RWPE2 (cell line): ENCODE measurements at regions not wholly inside any gene's neighbourhood (a gene's known extent, or its start where the extent isn't known, plus 50 kb on each side); places are given as distances from the start of the nearest gene placed in this dataset.

ENCODE experiments used
- ATAC-seq: fragments of 200-7000 bp; cut with Tn5 transposase; 3 replicates; pipeline ENCODE4 v1.9.1; 2021; ENCODE audit warnings: low read depth
- DNase-seq: peaks from one replicate; pipeline ENCODE4 v3.0.0-alpha.2; 2020; ENCODE audit warnings: low spot score
- H3K27ac ChIP-seq: fragments of 450-650 bp; 2 replicates; pipeline ENCODE4 v1.5.1; 2017; ENCODE audit warnings: mild to moderate bottlenecking; ENCODE audit not compliant: poor library complexity, severe bottlenecking
- H3K27me3 ChIP-seq: fragments of 250-450 bp; sonication (Bioruptor Pico); 2 replicates; pipeline ENCODE4 v1.5.1; 2021; ENCODE audit warnings: mild to moderate bottlenecking, moderate library complexity; ENCODE audit not compliant: insufficient read depth, poor library complexity, severe bottlenecking
- H3K36me3 ChIP-seq: fragments of 250-450 bp; sonication (Bioruptor Pico); 2 replicates; pipeline ENCODE4 v1.5.1; 2020; ENCODE audit warnings: low read depth, mild to moderate bottlenecking, moderate library complexity
- H3K4me1 ChIP-seq: fragments of 250-450 bp; sonication (Bioruptor Pico); 2 replicates; pipeline ENCODE4 v1.5.1; 2021; ENCODE audit warnings: mild to moderate bottlenecking, moderate library complexity; ENCODE audit not compliant: insufficient read depth, poor library complexity, severe bottlenecking
- H3K4me3 ChIP-seq: fragments of 250-450 bp; sonication (Bioruptor Pico); 2 replicates; pipeline ENCODE4 v1.5.1; 2021; ENCODE audit warnings: mild to moderate bottlenecking, moderate library complexity; ENCODE audit not compliant: severe bottlenecking
- H3K9me3 ChIP-seq: fragments of 250-450 bp; sonication (Bioruptor Pico); 2 replicates; pipeline ENCODE4 v1.5.1; 2021; ENCODE audit warnings: mild to moderate bottlenecking, moderate library complexity; ENCODE audit not compliant: severe bottlenecking
- TF ChIP-seq, protein P1 (sequence below): fragments of 450-650 bp; IDR thresholded peaks from one replicate; pipeline ENCODE4 v1.5.1; 2017; ENCODE audit warnings: mild to moderate bottlenecking, moderate library complexity; ENCODE audit not compliant: poor library complexity, severe bottlenecking

DNA sequence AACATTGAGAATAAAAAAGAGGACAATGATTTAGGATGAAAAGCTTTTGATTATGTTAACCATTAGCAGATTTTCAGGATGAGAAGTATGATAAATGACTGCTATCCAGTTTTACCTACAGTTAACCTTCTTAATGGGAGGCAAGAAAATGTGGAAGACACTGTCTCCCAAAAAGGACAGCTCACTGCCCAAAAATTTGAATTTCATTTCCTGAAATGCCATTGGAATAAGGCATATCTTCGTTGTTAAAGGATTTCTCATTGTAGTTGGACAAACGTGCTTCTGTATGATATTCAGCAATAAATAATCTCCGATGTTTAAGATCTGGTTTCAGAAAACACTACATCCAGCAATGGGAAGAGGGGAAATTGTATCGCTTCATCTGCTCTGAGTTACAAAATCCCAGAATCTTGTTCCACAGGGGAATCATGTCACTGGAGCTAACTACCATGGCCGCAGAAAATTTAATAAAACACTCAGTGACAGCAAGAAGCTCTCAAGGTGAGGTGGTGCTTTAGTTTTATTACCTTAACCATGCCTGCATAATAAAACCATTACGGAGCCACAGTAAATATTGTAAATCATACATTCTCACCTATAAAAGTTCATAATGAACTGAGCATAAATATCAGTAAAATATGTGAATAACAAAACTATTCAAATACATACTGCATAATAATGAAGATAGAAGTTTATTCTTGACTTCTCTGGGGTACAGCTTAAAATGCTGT is 552.3 kb downstream of the PCDH7 start:
- no peaks in the 10 kb centered on the region for H3K9me3 ChIP-seq
- H3K27ac ChIP-seq, result no peak overlapping the region
- TF ChIP-seq, protein P1, sequence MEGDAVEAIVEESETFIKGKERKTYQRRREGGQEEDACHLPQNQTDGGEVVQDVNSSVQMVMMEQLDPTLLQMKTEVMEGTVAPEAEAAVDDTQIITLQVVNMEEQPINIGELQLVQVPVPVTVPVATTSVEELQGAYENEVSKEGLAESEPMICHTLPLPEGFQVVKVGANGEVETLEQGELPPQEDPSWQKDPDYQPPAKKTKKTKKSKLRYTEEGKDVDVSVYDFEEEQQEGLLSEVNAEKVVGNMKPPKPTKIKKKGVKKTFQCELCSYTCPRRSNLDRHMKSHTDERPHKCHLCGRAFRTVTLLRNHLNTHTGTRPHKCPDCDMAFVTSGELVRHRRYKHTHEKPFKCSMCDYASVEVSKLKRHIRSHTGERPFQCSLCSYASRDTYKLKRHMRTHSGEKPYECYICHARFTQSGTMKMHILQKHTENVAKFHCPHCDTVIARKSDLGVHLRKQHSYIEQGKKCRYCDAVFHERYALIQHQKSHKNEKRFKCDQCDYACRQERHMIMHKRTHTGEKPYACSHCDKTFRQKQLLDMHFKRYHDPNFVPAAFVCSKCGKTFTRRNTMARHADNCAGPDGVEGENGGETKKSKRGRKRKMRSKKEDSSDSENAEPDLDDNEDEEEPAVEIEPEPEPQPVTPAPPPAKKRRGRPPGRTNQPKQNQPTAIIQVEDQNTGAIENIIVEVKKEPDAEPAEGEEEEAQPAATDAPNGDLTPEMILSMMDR, result no peak
- H3K4me3 ChIP-seq, result no peak overlapping the region
- no peaks in the 10 kb centered on the region for H3K4me1 ChIP-seq
- H3K36me3 ChIP-seq, result no peaks in the 10 kb centered on the region
- DNase-seq (no peak), ATAC-seq (no peak)
- no peaks in the 10 kb centered on the region for H3K27me3 ChIP-seq

GRCh38 chr4:31275906-31276305 is 555.7 kb downstream of the PCDH7 start:
- Histone ChIP-seq H3K27me3 (no peaks in the 10 kb centered on the region), H3K27ac (no peak overlapping the region), H3K36me3 (no peaks in the 10 kb centered on the region), H3K4me1 (no peaks in the 10 kb centered on the region), H3K4me3 (no peak overlapping the region), H3K9me3 (no peaks in the 10 kb centered on the region)
- ATAC-seq (no peak), DNase-seq (no peak)
- TF ChIP-seq, protein P1, result no peak

- Histone ChIP-seq H3K27ac (no peak overlapping the region), H3K4me1 (no peaks in the 10 kb centered on the region), H3K27me3 (peaks cover 5% of the 10 kb centered on the region), H3K36me3 (no peaks in the 10 kb centered on the region), H3K9me3 (no peaks in the 10 kb centered on the region), H3K4me3 (no peak overlapping the region)
- ATAC-seq, result no peak
- no peak for DNase-seq
- TF ChIP-seq, protein P1, result no peak
These were observed 563.5 kb downstream of the PCDH7 start for GRCh38 chr4:31283679-31284078.

- DNase-seq (no peak), ATAC-seq (no peak)
- TF ChIP-seq, protein P1, result no peak
- H3K27me3 ChIP-seq, result no peaks in the 10 kb centered on the region
- no peaks in the 10 kb centered on the region for H3K36me3 ChIP-seq
- H3K9me3 ChIP-seq, result no peaks in the 10 kb centered on the region
- H3K4me3 ChIP-seq, result no peak overlapping the region
- H3K4me1 ChIP-seq, result no peaks in the 10 kb centered on the region
- no peak overlapping the region for H3K27ac ChIP-seq
These were observed 570.7 kb downstream of the PCDH7 start for GRCh38 chr4:31290836-31291235.

GRCh38 chr4:31291238-31291637 is 571.1 kb downstream of the PCDH7 start:
- DNase-seq (no peak), ATAC-seq (no peak)
- H3K9me3 ChIP-seq, result no peaks in the 10 kb centered on the region
- H3K27me3 ChIP-seq, result no peaks in the 10 kb centered on the region
- no peaks in the 10 kb centered on the region for H3K4me1 ChIP-seq
- no peak overlapping the region for H3K4me3 ChIP-seq
- H3K36me3 ChIP-seq, result no peaks in the 10 kb centered on the region
- TF ChIP-seq, protein P1, result no peak
- no peak overlapping the region for H3K27ac ChIP-seq
